Testis (tissue), 2 donors: ENCODE measurements at regions not wholly inside any gene's neighbourhood (a gene's known extent, or its start where the extent isn't known, plus 50 kb on each side); places are given as distances from the start of the nearest gene placed in this dataset.

Source experiments
- DNase-seq: peaks from one replicate; pipeline ENCODE4 v3.0.0-alpha.2; 2019
- H3K27ac ChIP-seq, 2 donors: fragments of 200-600 bp; sonication (generic); one replicate each; pipeline ENCODE4 v1.5.1; 2019
- H3K27me3 ChIP-seq: fragments of 200-600 bp; sonication (generic); one replicate; pipeline ENCODE4 v1.5.1; 2019
- H3K36me3 ChIP-seq: fragments of 200-600 bp; sonication (generic); one replicate; pipeline ENCODE4 v1.5.1; 2017; ENCODE audit warnings: low read depth; ENCODE audit errors: missing control alignments
- H3K4me1 ChIP-seq: fragments of 200-600 bp; sonication (generic); one replicate; pipeline ENCODE4 v1.5.1; 2019
- H3K4me3 ChIP-seq, 2 donors: fragments of 200-600 bp; sonication (generic); one replicate each; pipeline ENCODE4 v1.5.1; 2017 to 2019
- H3K9me3 ChIP-seq: fragments of 200-600 bp; sonication (generic); one replicate; pipeline ENCODE4 v1.5.1; 2017
- CTCF ChIP-seq, 3 experiments: fragments of 450-650 bp in 2 of 3; fragments of 200-600 bp in 1 of 3; sonication (generic) in 1 of 3; IDR thresholded peaks; one replicate each; pipeline ENCODE4 v1.5.1; 2016 to 2019; ENCODE audit warnings: antibody characterized with exemption in 3 of 3, mild to moderate bottlenecking in 2 of 3, moderate library complexity in 1 of 3
- POLR2A ChIP-seq: fragments of 450-650 bp; IDR thresholded peaks from one replicate; pipeline ENCODE4 v1.6.1; 2017; ENCODE audit warnings: antibody characterized with exemption, mild to moderate bottlenecking, moderate library complexity
- WGBS, 2 donors: methylation state at CpG; one replicate each; pipeline ENCODE4 v1.1.5; 2018; 5-methylcytosine and 5-hydroxymethylcytosine counted together
- intact Hi-C: fragments of 100-400 bp; cut with DNase I; formaldehyde crosslinking; loops from one replicate; pipeline ENCODE4 v1.15.1; 2023; ENCODE audit warnings: low total_unique reads

DNA sequence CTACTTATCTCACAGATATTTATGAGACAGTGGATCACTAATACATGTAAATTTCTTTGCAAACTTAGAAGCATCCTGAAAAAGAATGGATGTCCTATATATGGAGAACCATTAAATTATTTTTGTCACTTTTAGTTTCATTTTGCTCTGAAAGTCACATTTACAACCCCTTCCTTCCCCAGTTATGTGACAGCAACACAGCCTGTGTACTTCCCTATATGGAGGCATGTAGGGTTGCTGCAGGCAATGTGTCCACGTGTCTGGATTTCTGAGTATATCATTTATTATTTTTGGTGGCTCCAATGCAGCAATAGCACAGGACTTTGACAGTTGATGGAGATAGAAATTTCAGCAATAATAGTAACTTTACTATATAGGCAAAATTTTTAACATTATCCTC lies 156.4 kb downstream of the ST8SIA4 start:
- Histone ChIP-seq H3K27me3 (no peaks in the 10 kb centered on the region), H3K36me3 (no peaks in the 10 kb centered on the region), H3K4me1 (no peaks in the 10 kb centered on the region), H3K4me3 (no peak overlapping the region), H3K27ac (no peak overlapping the region), H3K9me3 (no peaks in the 10 kb centered on the region)
- DNase-seq, result no peak
- TF ChIP-seq POLR2A (no peak), CTCF (IDR thresholded peaks at IDR 0.05) (no peak)
- intact Hi-C loops, result no loop called here
- 60 to 88% methylated on average over 1 of the region's 1 CpG for WGBS, 2 donors

GRCh38 chr5:100749771-100750284 lies 153.3 kb downstream of the ST8SIA4 start:
- no peak overlapping the region for H3K4me3 ChIP-seq
- H3K9me3 ChIP-seq, result no peaks in the 10 kb centered on the region
- intact Hi-C loops, result no loop called here
- H3K27ac ChIP-seq, result no peak overlapping the region
- DNase-seq, result no peak
- WGBS, 2 donors, result 89 to 92% methylated on average over 8 of the region's 8 CpGs
- no peaks in the 10 kb centered on the region for H3K36me3 ChIP-seq
- no peaks in the 10 kb centered on the region for H3K4me1 ChIP-seq
- TF ChIP-seq CTCF (IDR thresholded peaks at IDR 0.05), result no peak
- no peak for TF ChIP-seq POLR2A
- H3K27me3 ChIP-seq, result no peaks in the 10 kb centered on the region

GRCh38 chr5:100755435-100755834 lies 147.6 kb downstream of the ST8SIA4 start:
- no peaks in the 10 kb centered on the region for H3K27me3 ChIP-seq
- no peak for DNase-seq
- no peak overlapping the region for H3K27ac ChIP-seq
- no peaks in the 10 kb centered on the region for H3K9me3 ChIP-seq
- H3K36me3 ChIP-seq, result no peaks in the 10 kb centered on the region
- WGBS, 2 donors, result 73 to 79% methylated on average over 2 of the region's 2 CpGs
- TF ChIP-seq POLR2A (no peak), CTCF (IDR thresholded peaks at IDR 0.05) (no peak)
- intact Hi-C loops, result no loop called here
- no peaks in the 10 kb centered on the region for H3K4me1 ChIP-seq
- H3K4me3 ChIP-seq, result no peak overlapping the region
